ENCODE measurements at regions not wholly inside any gene's neighbourhood (a gene's known extent, or its start where the extent isn't known, plus 50 kb on each side); places are given as distances from the start of the nearest gene placed in this dataset.
A peak's percentile ranks its signal among the peaks of the same experiment; 100 is the strongest.
"Not testable (repeated sequence)": the region's sequence is repeated elsewhere in the genome, so short reads cannot be mapped to it uniquely, and the experiment has no call there.

DNA sequence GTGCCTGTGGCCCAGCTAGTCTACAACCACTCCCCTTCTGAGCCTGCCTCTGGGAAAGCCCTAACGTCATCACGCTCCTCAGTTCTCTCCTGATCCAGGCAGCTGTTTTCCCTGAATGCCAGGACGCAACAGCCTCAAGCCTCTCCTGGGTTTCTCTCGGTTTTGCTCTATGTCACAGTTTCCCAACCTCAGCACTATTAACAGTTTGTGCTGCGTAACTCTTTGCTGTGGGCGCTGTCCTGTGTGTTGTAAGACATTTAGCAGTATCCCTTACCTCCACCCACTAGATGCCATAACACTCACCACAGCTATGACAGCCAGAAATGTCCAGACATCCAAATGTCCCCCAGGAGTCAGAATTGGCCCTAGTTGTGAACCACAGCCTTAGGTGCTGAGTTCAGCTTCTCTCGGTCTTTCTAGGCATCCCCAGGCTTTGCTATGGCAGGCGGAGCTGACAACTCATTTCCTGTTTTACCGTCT lies 226.3 kb upstream of the NPVF start:
- no peak overlapping the region for H3K4me3 ChIP-seq (ENCODE audit: low read length)
- no peaks in the 10 kb centered on the region for H3K4me1 ChIP-seq (ENCODE audit: control insufficient read depth, insufficient read depth, low read length)
- H3K9ac ChIP-seq (ENCODE audit: low read length) = no peak overlapping the region
- H3K36me3 ChIP-seq (ENCODE audit: control insufficient read depth, insufficient read depth, low read length) = no peaks in the 10 kb centered on the region
- H3K27me3 ChIP-seq (ENCODE audit: control insufficient read depth, insufficient read depth, low read length) = no peaks in the 10 kb centered on the region
- no peak overlapping the region for H3K27ac ChIP-seq (ENCODE audit: low read depth, low read length)

DNA sequence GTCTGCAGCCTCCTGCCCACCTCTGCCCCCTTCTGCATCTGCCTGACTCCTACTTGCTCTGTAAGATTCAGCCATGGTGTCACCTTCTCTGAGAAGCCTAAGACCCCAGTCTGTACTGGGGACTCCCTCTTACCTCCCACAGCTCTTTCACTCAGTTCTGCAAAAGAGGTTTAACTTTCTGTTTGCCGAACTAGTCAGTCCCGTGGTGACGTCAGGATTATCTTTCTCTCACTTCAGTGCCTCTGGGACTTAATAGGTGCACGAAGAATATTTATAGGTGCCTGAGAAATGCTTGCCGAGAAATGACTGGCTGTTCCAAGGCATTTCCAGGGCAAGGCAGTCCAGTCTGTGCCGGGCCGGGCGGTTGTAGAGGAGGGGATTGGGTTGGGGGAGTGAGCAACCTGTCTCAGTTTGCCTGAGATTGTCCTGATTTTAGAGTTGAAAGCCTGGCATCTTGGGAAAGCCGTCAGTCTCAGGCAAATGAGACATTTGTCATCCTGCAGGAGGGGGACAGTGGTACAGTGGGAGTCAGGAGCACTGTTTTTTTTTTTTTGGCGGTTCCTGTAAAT lies 227.5 kb upstream of the NPVF start:
- no peak overlapping the region for H3K27ac ChIP-seq (ENCODE audit: low read depth, low read length)
- H3K4me3 ChIP-seq (ENCODE audit: low read length) = no peak overlapping the region
- H3K36me3 ChIP-seq (ENCODE audit: control insufficient read depth, insufficient read depth, low read length) = no peaks in the 10 kb centered on the region
- no peak overlapping the region for H3K9ac ChIP-seq (ENCODE audit: low read length)
- H3K4me1 ChIP-seq (ENCODE audit: control insufficient read depth, insufficient read depth, low read length) = no peaks in the 10 kb centered on the region
- H3K27me3 ChIP-seq (ENCODE audit: control insufficient read depth, insufficient read depth, low read length) = no peaks in the 10 kb centered on the region

DNA sequence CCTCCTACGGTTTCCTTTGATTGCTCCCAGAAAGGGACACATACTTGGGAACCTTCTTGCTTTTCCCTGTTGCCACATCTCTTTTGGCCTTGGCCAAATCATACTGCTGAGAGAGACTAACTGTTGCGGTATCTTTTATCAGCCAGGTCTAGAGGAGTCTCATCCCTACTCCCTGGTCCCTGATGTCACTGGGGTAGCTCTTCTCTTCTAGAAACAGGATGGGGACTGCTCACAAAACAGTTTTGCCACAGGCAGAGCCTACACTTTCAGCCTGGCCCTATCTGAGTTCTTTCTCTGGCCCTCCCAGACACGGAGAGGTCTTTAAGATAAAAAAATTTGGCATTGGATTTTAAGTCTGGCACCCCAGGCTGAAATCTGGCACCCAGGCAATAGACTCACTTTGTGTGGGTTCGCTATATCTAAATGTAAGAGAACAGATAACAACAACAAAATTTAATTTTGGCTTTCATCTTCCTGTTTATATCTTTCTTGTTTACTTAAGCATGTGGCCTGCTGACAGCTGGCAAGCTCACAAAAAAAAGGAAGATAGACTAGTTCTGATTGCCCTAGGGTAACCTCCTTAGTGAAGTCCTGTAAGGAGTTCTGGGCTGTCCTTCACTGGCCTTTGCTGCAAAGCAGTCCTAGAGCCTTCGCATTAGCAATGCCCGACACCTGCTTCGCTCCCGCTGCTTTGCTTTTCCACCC lies 228.3 kb upstream of the NPVF start:
- Histone ChIP-seq H3K27me3 (ENCODE audit: control insufficient read depth, insufficient read depth, low read length) (no peaks in the 10 kb centered on the region), H3K27ac (ENCODE audit: low read depth, low read length) (peak overlapping the region; percentile 38), H3K4me3 (ENCODE audit: low read length) (no peak overlapping the region), H3K36me3 (ENCODE audit: control insufficient read depth, insufficient read depth, low read length) (no peaks in the 10 kb centered on the region), H3K4me1 (ENCODE audit: control insufficient read depth, insufficient read depth, low read length) (no peaks in the 10 kb centered on the region), H3K9ac (ENCODE audit: low read length) (no peak overlapping the region)

DNA sequence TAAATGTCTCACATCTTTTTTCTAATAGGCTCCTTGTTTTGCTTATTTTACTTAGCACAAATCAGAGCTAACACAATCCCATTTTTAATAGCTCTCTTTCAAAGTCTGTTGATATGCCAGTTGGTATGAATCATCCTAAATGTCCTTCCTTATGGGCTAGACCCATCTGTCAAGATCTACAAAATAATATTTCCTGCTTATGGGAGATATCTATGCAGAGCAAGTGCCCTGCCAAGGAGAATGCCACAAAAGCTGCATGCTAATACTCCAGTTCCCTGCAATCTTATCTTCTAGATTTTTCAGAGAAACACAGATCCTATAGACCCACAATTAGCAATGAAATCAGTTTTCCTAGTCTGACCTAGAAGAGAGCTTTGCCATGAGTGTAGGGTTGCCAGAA lies 230.8 kb upstream of the NPVF start:
- no peak overlapping the region for H3K27ac ChIP-seq (ENCODE audit: low read depth, low read length)
- no peaks in the 10 kb centered on the region for H3K36me3 ChIP-seq (ENCODE audit: control insufficient read depth, insufficient read depth, low read length)
- no peak overlapping the region for H3K4me3 ChIP-seq (ENCODE audit: low read length)
- no peaks in the 10 kb centered on the region for H3K4me1 ChIP-seq (ENCODE audit: control insufficient read depth, insufficient read depth, low read length)
- H3K27me3 ChIP-seq (ENCODE audit: control insufficient read depth, insufficient read depth, low read length) = no peaks in the 10 kb centered on the region
- H3K9ac ChIP-seq (ENCODE audit: low read length) = no peak overlapping the region

DNA sequence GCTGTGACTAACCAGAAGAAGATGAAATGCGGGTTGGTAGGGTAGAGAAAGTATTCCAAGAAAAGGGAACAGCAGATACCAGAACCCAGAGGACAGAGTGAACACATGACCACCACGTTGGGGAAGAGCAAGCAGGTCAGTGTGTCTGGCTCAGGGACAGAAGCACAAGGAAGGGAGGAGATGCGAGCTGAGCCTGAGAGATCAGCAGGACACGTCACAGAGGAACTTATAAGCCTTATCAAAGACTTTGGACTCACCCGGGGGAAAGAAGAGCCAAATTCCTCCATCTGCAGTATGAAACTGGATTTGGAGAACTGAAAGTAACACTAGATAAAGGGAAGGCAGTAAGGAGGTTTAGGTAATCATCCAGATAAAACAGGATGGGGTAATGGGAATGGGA lies 232.1 kb upstream of the NPVF start:
- Histone ChIP-seq H3K9ac (ENCODE audit: low read length) (no peak overlapping the region), H3K4me3 (ENCODE audit: low read length) (no peak overlapping the region), H3K27ac (ENCODE audit: low read depth, low read length) (no peak overlapping the region), H3K27me3 (ENCODE audit: control insufficient read depth, insufficient read depth, low read length) (no peaks in the 10 kb centered on the region), H3K36me3 (ENCODE audit: control insufficient read depth, insufficient read depth, low read length) (no peaks in the 10 kb centered on the region), H3K4me1 (ENCODE audit: control insufficient read depth, insufficient read depth, low read length) (no peaks in the 10 kb centered on the region)

- H3K4me1 ChIP-seq (ENCODE audit: control insufficient read depth, insufficient read depth, low read length) = no peaks in the 10 kb centered on the region
- peaks cover 1% of the 10 kb centered on the region for H3K27me3 ChIP-seq (ENCODE audit: control insufficient read depth, insufficient read depth, low read length)
- no peak overlapping the region for H3K9ac ChIP-seq (ENCODE audit: low read length)
- no peaks in the 10 kb centered on the region for H3K36me3 ChIP-seq (ENCODE audit: control insufficient read depth, insufficient read depth, low read length)
- no peak overlapping the region for H3K27ac ChIP-seq (ENCODE audit: low read depth, low read length)
- no peak overlapping the region for H3K4me3 ChIP-seq (ENCODE audit: low read length)
These were observed 241.4 kb upstream of the NPVF start for GRCh38 chr7:25469669-25470068.

- no peaks in the 10 kb centered on the region for H3K27me3 ChIP-seq (ENCODE audit: control insufficient read depth, insufficient read depth, low read length)
- H3K4me3 ChIP-seq (ENCODE audit: low read length) = no peak overlapping the region
- H3K27ac ChIP-seq (ENCODE audit: low read depth, low read length) = no peak overlapping the region
- H3K4me1 ChIP-seq (ENCODE audit: control insufficient read depth, insufficient read depth, low read length) = no peaks in the 10 kb centered on the region
- H3K36me3 ChIP-seq (ENCODE audit: control insufficient read depth, insufficient read depth, low read length) = no peaks in the 10 kb centered on the region
- no peak overlapping the region for H3K9ac ChIP-seq (ENCODE audit: low read length)
These were observed 248.7 kb upstream of the NPVF start for GRCh38 chr7:25476863-25477499.

DNA sequence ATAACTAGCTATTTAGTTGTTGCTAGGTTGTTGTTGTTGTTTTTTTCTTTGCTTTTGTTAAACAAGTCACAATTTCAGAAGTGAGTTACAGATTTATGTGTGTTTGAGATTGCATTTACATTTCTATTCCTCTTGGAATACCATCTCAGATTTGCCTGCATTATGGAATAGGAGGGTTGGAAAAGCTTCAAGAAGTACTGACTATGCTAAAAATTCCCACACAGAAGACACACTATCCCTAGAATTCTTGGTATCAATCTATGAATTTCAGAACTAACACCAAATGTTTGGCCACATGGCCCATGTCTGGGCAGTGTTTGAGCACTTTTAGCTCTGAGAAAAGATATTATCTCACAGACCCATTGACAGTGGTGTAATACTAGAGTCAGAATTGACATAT lies 249.9 kb upstream of the NPVF start:
- not testable (repeated sequence) for H3K27ac ChIP-seq (ENCODE audit: low read depth, low read length); H3K36me3 ChIP-seq (ENCODE audit: control insufficient read depth, insufficient read depth, low read length); H3K4me3 ChIP-seq (ENCODE audit: low read length); H3K27me3 ChIP-seq (ENCODE audit: control insufficient read depth, insufficient read depth, low read length); H3K4me1 ChIP-seq (ENCODE audit: control insufficient read depth, insufficient read depth, low read length); H3K9ac ChIP-seq (ENCODE audit: low read length)

DNA sequence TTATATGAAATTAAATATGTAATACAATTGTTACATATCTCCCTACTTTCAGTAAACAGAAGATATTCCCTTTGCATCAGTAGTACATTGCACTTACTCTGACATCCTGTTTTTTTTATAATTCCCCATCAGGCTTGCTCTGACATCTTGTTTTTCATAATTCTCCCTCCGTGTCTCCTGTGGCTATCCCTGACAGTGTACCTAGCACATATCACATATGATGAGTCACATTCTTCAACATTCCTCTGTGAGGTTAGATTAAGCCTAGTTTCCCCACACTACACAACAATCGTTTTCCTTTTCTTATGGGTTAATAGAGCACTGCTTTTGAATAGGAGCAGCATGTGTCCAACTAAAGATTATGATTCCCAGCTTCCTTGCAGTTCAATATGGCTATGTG lies 250.6 kb upstream of the NPVF start:
- Histone ChIP-seq H3K4me1 (ENCODE audit: control insufficient read depth, insufficient read depth, low read length) (no peaks in the 10 kb centered on the region), H3K27me3 (ENCODE audit: control insufficient read depth, insufficient read depth, low read length) (no peaks in the 10 kb centered on the region), H3K36me3 (ENCODE audit: control insufficient read depth, insufficient read depth, low read length) (no peaks in the 10 kb centered on the region), H3K27ac (ENCODE audit: low read depth, low read length) (no peak overlapping the region), H3K9ac (ENCODE audit: low read length) (no peak overlapping the region), H3K4me3 (ENCODE audit: low read length) (no peak overlapping the region)

- H3K4me1 ChIP-seq (ENCODE audit: control insufficient read depth, insufficient read depth, low read length) = no peaks in the 10 kb centered on the region
- H3K36me3 ChIP-seq (ENCODE audit: control insufficient read depth, insufficient read depth, low read length) = no peaks in the 10 kb centered on the region
- H3K27me3 ChIP-seq (ENCODE audit: control insufficient read depth, insufficient read depth, low read length) = no peaks in the 10 kb centered on the region
- H3K4me3 ChIP-seq (ENCODE audit: low read length) = no peak overlapping the region
- no peak overlapping the region for H3K9ac ChIP-seq (ENCODE audit: low read length)
- no peak overlapping the region for H3K27ac ChIP-seq (ENCODE audit: low read depth, low read length)
These were observed 253.6 kb upstream of the NPVF start for GRCh38 chr7:25481891-25482290.

- Histone ChIP-seq H3K27me3 (ENCODE audit: control insufficient read depth, insufficient read depth, low read length) (no peaks in the 10 kb centered on the region), H3K4me3 (ENCODE audit: low read length) (no peak overlapping the region), H3K4me1 (ENCODE audit: control insufficient read depth, insufficient read depth, low read length) (no peaks in the 10 kb centered on the region), H3K9ac (ENCODE audit: low read length) (no peak overlapping the region), H3K36me3 (ENCODE audit: control insufficient read depth, insufficient read depth, low read length) (no peaks in the 10 kb centered on the region), H3K27ac (ENCODE audit: low read depth, low read length) (no peak overlapping the region)
These were observed 254.3 kb upstream of the NPVF start for GRCh38 chr7:25482631-25483030.

GRCh38 chr7:25485026-25485425 lies 256.7 kb upstream of the NPVF start:
- no peaks in the 10 kb centered on the region for H3K27me3 ChIP-seq (ENCODE audit: control insufficient read depth, insufficient read depth, low read length)
- H3K4me1 ChIP-seq (ENCODE audit: control insufficient read depth, insufficient read depth, low read length) = no peaks in the 10 kb centered on the region
- H3K36me3 ChIP-seq (ENCODE audit: control insufficient read depth, insufficient read depth, low read length) = no peaks in the 10 kb centered on the region
- no peak overlapping the region for H3K4me3 ChIP-seq (ENCODE audit: low read length)
- no peak overlapping the region for H3K9ac ChIP-seq (ENCODE audit: low read length)
- H3K27ac ChIP-seq (ENCODE audit: low read depth, low read length) = no peak overlapping the region

DNA sequence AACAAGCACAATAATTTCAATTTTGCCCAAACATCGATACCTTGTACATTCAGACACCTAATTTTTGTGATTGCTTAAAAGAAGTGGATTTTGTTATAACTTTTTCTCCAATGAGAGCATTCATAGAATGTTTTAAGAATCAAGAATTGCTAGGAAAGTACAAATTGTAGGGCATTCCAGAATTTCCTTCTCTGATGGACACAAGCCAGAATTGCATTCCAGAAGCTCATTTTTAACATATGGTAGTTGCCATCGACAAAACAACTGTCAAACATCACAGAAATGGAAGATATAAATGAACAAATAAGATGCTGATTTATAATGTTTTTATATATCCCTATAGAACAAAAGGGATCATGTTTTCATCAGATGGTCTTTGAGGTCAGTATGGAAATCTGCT lies 258.4 kb upstream of the NPVF start:
- Histone ChIP-seq H3K36me3 (ENCODE audit: control insufficient read depth, insufficient read depth, low read length) (no peaks in the 10 kb centered on the region), H3K27ac (ENCODE audit: low read depth, low read length) (no peak overlapping the region), H3K4me3 (ENCODE audit: low read length) (no peak overlapping the region), H3K27me3 (ENCODE audit: control insufficient read depth, insufficient read depth, low read length) (no peaks in the 10 kb centered on the region), H3K9ac (ENCODE audit: low read length) (no peak overlapping the region), H3K4me1 (ENCODE audit: control insufficient read depth, insufficient read depth, low read length) (no peaks in the 10 kb centered on the region)

Data from rectal smooth muscle tissue (tissue), 1 donor.